ENCODE measurements at regions not wholly inside any gene's neighbourhood (a gene's known extent, or its start where the extent isn't known, plus 50 kb on each side); places are given as distances from the start of the nearest gene placed in this dataset.

- no peak for DNase-seq (ENCODE audit: low read depth)
These were observed 799.5 kb downstream of the QKI start for GRCh38 chr6:164214066-164214465.

GRCh38 chr6:164211254-164211653 lies 796.7 kb downstream of the QKI start:
- DNase-seq (ENCODE audit: low read depth), result no peak

GRCh38 chr6:164210783-164211182 lies 796.3 kb downstream of the QKI start:
- DNase-seq (ENCODE audit: low read depth), result no peak

- no peak for DNase-seq (ENCODE audit: low read depth)
These were observed 795.8 kb downstream of the QKI start for GRCh38 chr6:164210323-164210722.

DNA sequence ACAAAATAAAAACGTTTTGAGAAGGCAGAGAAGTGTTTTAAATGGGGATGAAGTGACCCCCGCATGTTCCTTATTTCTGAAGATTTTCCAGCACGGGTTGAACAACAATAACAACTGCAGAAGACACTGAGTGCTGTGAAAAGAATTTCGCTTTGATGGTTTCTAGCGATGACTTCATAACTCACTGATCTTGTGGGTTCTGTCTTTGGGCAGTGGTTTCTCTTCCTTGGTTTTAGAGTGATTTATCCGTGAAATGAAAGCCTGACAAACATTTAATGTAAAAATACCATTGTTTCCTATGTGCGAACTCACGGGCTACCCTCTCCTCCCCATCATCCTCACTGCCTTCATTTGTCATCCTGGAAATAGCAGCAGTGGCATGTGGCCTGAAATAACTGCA lies 793.9 kb downstream of the QKI start:
- DNase-seq (ENCODE audit: low read depth), result no peak

DNA sequence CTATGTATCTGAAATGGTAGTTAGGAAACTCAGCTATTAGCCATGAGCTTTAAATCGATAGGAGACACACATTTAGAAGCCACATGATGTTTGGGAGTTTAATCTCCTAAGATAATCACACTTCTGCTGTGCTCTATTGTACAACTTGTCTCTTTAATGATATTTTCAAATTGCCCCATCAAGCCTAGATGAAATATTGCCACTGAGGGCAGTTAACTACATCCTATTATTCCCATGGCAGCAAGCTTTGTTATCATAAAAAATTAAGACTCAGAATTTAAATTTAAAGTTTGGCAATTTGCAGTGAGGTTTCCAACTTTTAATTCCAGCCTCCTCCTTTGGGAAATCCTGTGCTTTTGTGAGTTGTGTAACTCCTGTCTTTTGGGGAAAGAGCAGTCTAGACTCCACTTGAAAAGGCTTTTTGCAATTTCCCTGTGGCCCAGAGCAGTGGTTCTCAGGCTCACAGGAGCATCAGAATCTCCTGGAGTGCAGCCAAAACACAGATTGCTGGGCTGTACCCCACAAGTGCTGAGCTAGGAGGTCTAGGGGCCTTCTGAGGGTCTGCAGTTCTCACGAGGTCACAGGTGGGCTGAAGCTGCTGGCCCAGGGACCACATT lies 792.4 kb downstream of the QKI start:
- no peak for DNase-seq (ENCODE audit: low read depth)

DNA sequence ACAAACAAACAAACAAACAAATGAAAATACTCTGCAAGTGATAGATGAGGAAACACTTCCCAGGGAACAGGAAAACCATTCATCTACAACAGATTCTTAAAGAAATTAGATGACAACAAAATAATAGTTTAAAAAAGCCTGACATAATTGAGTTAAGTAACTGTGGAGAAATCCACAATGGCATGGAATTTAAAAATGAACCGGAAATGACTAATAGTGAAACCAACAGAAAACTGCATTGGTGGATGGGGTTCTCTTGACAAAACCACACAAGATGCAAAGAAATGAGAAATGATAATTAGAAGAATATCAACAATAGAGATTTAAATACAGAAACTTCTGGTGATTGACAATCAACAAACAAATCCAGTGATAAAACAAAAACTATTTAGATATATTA lies 785.6 kb downstream of the QKI start:
- DNase-seq (ENCODE audit: low read depth), result no peak

GRCh38 chr6:164195942-164196281 lies 781.4 kb downstream of the QKI start:
- no peak for DNase-seq (ENCODE audit: low read depth)

DNA sequence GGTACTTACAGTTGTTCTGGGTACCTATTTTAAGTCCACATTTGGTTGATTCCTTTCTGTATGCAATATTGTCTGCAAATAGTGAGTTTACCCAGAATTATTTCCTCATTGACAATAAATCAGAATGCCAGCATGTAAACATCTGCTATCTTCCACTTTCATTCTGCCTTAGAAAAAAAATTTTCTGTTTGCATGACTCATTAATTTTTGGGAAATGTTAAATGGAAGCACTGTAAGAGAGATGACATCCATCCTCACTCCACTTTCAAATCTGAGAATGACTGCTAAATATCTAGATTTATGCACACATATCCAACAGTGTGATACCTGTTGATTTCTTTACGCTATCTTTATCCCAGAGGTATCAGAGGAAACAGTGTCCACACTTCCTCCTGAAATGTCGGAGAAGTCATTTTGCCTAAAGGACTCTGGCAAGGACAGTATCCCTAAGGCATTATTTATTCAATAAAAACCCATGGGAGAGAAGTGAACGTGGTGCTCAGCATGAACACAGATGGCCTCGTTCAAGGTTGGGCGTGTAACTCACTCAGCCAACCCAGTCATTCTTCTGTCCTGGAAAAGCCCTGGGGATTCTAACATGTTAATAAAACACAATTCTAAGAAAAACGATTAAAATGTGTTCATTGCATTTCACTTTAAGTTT lies 780.9 kb downstream of the QKI start:
- DNase-seq (ENCODE audit: low read depth), result no peak

DNA sequence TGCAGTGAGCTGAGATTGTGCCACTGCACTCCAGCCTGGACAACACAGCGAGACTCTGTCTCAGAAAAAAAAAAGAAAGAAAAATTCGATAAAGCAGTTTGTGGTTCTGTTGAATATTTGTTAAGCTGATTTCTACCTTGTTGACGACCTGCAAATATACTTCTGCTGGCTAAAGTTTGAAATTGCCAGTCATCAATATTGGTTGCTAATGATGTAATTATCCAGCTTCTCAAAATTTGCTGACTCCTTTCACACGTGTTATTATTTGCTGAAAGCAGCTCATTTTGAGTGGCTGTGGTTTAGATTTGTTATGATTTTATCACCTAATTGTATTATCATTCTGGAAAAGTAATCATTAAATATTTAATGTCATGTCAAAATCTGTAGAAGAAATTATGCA lies 774.3 kb downstream of the QKI start:
- no peak for DNase-seq (ENCODE audit: low read depth)

- no peak for DNase-seq (ENCODE audit: low read depth)
These were observed 771.0 kb downstream of the QKI start for GRCh38 chr6:164185471-164185871.

GRCh38 chr6:164184410-164184809 lies 769.9 kb downstream of the QKI start:
- no peak for DNase-seq (ENCODE audit: low read depth)

- DNase-seq (ENCODE audit: low read depth), result no peak
These were observed 769.1 kb downstream of the QKI start for GRCh38 chr6:164183556-164184123.

GRCh38 chr6:164178679-164179332 lies 764.3 kb downstream of the QKI start:
- DNase-seq (ENCODE audit: low read depth), result no peak

- DNase-seq (ENCODE audit: low read depth), result no peak
These were observed 754.8 kb downstream of the QKI start for GRCh38 chr6:164169355-164169754.

- DNase-seq (ENCODE audit: low read depth), result no peak
These were observed 754.1 kb downstream of the QKI start for GRCh38 chr6:164168595-164168994.

DNA sequence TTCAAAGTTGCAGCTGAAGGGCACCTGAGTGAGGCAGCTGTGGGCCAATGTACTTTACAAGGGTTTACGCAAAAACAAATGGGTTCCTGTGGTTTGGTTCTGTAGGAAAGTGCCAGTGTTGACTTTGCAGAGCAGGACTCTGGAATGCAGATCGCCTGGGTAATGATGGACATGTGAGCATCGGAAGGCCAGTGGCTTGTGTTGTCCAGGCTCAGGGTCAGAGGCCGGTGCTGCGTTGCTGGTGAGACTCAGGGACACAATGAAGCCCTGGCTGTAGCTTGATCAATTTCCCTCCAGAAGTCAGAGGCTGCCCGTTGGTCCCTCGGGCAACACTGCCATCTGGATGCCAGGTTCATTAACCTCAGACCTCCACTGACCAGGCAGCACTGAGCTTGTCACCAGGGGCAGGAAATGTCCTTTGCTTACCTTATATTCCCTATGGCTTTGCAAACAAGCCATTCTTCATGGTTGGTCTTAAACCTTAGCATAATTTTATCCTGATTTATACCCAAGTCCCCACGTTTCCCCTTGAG lies 753.4 kb downstream of the QKI start:
- no peak for DNase-seq (ENCODE audit: low read depth)

DNA sequence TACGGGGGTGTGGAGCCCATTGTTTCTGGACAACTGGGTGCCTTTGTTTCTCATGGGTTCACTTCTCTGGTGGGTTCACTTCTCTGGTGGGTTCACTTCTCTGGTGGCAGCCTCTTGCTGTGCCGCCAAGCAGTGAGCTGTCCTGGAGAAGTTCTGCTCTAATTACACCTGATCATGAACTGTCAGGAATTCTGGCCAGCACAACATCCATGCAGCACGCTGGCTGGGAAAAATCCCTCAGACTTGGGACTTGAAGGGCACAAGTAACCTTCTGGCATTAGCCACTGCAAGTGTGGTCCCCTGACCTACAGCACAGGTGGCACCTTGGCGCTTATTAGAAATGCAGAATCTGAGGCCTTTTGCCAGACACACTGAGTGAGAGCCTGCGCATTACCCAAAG lies 752.5 kb downstream of the QKI start:
- no peak for DNase-seq (ENCODE audit: low read depth)

- no peak for DNase-seq (ENCODE audit: low read depth)
These were observed 752.0 kb downstream of the QKI start for GRCh38 chr6:164166515-164166914.

- no peak for DNase-seq (ENCODE audit: low read depth)
These were observed 750.4 kb downstream of the QKI start for GRCh38 chr6:164164876-164165275.

DNA sequence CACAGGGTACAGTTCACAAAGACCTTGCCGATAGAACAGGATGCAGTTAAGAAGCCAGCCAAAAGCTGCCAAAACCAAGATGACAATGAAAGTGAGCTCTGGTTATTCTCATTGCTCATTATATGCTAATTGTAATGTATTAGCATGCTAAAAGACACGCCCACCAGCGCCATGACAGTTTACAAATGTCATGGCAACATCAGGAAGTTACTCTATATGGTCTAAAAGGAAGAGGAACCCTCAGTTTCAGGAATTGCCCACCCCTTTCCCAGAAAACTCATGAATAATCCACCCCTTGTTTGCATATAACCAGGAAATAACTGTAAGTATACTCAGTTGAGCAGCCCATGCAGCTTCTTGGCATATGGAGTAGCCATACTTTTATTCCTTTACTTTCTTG lies 748.7 kb downstream of the QKI start:
- no peak for DNase-seq (ENCODE audit: low read depth)

DNA sequence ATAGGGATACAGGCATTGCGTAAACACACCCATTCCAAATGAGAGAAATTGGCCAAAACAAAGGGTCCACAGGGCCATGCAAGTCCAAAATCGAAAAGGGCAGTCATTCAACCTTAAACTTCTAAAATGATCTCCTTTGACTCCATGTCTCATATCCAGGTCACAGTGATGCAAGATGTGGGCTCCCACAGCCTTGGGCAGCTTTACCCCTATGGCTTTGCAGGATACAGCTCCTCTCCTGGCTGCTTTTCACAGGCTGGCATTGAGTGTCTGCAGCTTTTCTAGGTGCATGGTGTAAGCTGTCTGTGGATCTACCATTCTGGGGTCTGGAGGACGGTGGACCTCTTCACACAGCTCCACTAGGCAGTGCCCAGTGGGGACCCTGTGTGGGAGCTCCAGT lies 744.5 kb downstream of the QKI start:
- no peak for DNase-seq (ENCODE audit: low read depth)

- DNase-seq (ENCODE audit: low read depth), result no peak
These were observed 740.1 kb downstream of the QKI start for GRCh38 chr6:164154588-164154987.
